Raji (cell line): ENCODE measurements at regions not wholly inside any gene's neighbourhood (a gene's known extent, or its start where the extent isn't known, plus 50 kb on each side); places are given as distances from the start of the nearest gene placed in this dataset.

Experiments
- POLR2A ChIP-seq: IDR thresholded peaks from 2 replicates; pipeline ENCODE4 v1.6.1; 2011; ENCODE audit warnings: low read depth, low read length, control low read depth; ENCODE audit not compliant: insufficient read depth

- TF ChIP-seq POLR2A: no peak
These were observed 65.0 kb downstream of the PITPNM2 start for GRCh38 chr12:123085730-123086487.

DNA sequence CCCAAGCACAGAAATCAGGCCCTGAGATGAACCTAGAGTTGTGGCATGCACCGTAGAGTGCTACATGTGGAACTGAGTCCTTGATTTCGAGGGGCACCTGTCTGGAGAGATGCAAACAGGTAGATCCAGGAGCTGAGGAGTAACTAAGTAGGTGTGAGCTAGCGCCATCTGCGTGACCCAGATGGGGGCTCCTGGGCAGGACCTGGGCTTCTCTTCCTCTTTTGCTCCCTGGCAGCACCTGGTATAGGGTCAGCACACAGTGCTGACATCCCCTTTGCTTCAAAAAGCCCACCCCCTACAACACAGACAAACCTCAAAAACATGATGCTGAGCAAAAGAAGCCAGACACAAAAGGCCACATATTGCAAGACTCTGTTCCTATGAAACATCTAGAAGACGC is 65.8 kb downstream of the PITPNM2 start:
- no peak; the same call in 1 of the 2 replicates for TF ChIP-seq POLR2A

DNA sequence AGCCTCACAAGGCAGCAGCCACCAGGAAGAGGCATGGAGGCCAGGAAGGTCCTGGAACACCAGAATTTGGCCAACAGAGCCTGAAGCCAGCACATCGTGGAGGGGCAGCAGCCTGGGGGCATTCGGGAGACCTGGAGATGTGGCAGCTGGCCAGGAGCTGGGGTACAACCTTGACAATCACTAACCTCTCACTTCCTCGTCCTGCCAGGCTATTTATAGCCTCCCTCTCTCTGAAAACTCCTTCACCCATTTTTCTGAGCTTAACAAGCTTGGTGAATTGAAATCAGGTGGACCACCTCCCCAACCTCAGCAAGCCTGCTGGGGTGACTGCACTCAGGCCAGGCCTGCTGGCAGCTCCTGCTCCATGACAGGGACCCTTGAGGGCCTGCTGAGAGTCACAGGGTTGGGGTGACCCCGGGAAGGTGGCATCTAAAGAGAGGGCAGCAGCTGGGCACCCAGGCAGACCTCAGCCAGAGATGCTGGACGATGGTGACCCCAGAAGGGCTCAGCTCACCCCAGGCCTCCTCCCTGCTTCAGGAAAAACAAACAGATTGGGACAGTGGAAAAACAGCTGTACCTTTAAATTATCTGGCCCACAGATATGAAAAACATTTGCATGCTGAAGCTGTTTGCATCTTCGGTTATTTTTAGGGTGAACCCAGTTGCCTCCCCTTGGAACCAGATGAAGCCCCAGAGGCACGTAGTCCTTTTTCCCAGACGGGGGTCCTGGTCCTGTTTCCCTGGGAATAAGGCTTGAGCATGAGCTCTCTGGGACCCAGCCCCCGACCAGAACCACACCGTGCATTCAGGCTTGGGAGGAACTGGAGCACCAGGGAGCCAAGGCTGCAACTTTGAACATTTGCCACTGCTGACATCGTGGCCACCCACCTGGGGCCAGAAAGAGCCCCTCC is 67.0 kb downstream of the PITPNM2 start:
- peak; percentile 59 for TF ChIP-seq POLR2A

DNA sequence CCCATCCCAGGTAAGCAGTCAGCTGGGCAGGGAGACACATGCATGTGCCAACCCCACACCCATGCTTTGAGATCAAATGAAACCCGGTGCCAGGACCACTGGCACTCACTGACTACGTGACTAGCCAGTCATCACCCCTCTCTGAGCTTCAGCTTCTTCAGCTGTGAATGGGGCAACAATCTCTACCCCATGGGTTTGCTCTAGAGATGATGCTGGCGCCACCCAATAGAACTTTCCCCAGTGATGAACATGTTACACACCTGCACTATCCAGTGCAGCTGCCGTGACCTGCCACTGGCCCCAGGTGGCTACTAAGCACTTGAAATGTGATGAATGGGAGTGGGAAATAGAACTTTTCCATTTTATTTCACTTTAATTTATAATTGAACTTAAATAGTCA is 70.3 kb downstream of the PITPNM2 start:
- TF ChIP-seq POLR2A: no peak

- no peak for TF ChIP-seq POLR2A
These were observed 72.2 kb downstream of the PITPNM2 start for GRCh38 chr12:123078531-123079155.

DNA sequence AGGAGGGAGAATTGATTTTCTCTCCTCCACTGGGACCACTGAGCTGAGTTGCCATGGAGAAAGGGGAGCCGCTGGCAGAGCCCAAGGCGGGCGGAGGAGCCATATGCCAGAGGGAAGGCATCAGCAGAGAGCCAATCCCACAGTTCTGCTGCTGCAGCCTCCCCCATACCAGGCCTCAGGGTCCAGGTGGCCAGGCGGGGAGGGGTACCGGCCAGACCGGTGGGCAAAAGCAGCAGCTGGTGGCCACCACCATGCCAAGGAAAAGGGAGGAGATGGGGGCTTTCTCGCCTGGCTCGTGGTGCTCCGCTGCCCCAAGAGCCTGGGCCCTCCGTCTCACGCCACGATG is 72.8 kb downstream of the PITPNM2 start:
- TF ChIP-seq POLR2A: no peak

GRCh38 chr12:123077298-123078119 is 73.4 kb downstream of the PITPNM2 start:
- TF ChIP-seq POLR2A: no peak

- no peak for TF ChIP-seq POLR2A
These were observed 74.1 kb downstream of the PITPNM2 start for GRCh38 chr12:123076604-123077297.

GRCh38 chr12:123075646-123076171 is 75.2 kb downstream of the PITPNM2 start:
- no peak for TF ChIP-seq POLR2A

DNA sequence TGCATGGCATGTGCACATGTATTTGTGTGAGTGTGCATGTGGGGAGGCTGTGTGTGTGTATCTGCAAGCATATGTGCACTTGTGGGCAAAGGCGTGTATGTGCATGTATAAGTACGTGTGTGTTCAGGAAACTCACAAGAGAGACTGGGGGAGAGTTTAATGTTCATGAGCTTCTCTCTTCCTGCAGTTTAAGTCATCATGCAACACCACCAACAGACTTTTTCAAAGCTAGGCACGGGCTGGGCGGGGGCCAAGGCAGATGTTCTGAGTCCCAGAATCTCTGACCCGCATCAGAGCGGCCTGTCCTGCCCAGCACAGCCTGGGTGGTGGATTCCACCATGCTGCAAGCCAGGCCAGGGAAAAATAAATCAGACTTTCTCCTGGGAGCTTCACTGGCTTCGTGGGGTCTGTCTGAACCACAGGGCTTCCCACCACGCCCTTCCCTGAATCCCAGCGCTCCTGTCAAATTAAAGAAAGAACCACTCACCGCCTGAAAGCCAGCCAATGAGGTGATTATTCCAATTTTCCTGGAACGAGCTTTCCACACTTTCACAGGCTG is 75.7 kb downstream of the PITPNM2 start:
- no peak for TF ChIP-seq POLR2A

DNA sequence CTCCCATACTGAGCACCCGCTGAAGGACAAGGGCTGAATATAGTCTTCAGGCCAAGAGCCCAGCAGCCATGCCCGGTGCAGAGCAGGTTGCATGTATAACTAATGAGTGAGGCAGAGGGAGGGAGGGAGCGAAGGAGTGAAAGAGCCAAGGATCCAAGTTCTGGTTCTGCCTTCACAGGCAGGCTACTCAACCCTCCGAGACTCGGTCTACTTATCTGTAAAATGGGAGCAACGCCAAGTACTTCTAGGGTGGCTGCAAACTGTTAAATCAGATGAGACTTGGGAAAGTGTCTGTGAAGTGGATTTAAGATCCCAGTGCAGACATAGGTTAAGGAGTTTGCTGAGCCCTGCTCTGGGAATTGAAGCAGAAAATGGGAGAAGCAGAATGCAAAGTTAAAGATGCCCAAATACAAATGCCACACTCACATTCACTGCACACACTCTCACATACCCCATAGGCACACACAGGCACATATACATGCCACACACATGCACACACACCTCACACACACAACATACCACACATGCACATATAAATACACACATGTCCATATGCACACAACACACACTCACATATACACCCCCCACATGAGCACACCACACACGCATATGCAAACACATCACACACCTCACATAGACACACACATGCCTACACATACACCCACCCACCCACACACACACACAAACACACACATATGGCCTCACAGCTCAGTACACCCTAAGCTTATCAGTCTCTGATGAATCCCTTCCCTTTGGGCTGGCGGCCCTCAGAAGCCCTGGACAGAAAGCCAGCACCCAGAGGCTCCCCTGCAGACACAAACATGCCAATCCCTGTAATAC is 76.7 kb downstream of the PITPNM2 start:
- TF ChIP-seq POLR2A: no peak

GRCh38 chr12:123073292-123073691 is 77.6 kb downstream of the PITPNM2 start:
- TF ChIP-seq POLR2A: no peak

GRCh38 chr12:123071857-123072256 is 79.0 kb downstream of the PITPNM2 start:
- no peak for TF ChIP-seq POLR2A
